GM19023 (cell line): ENCODE measurements at regions not wholly inside any gene's neighbourhood (a gene's known extent, or its start where the extent isn't known, plus 50 kb on each side); places are given as distances from the start of the nearest gene placed in this dataset.

Experiments used
- ATAC-seq: cut with Tn5 transposase; IDR thresholded peaks from one replicate; pipeline ENCODE4 v1.9.1; 2021; ENCODE audit warnings: mild to moderate bottlenecking, moderate library complexity; ENCODE audit not compliant: unreplicated experiment

- ATAC-seq, result no peak
Measured at GRCh38 chr10:70966646-70967553, 78.5 kb upstream of the PCBD1 start.

- peak; percentile 64 for ATAC-seq
Measured at GRCh38 chr10:70967591-70968587, 79.5 kb upstream of the PCBD1 start.

GRCh38 chr10:70969188-70969587, 80.8 kb upstream of the PCBD1 start:
- ATAC-seq, result no peak

- no peak for ATAC-seq
Measured at GRCh38 chr10:70970830-70971229, 82.5 kb upstream of the PCBD1 start.

GRCh38 chr10:70973275-70973674, 84.9 kb upstream of the PCBD1 start:
- no peak for ATAC-seq

GRCh38 chr10:70974351-70974901, 86.1 kb upstream of the PCBD1 start:
- no peak for ATAC-seq

- ATAC-seq, result no peak
Measured at GRCh38 chr10:70974920-70975319, 86.6 kb upstream of the PCBD1 start.

- no peak for ATAC-seq
Measured at GRCh38 chr10:70976063-70976695, 87.8 kb upstream of the PCBD1 start.

- ATAC-seq, result no peak
Measured at GRCh38 chr10:70977625-70978024, 89.3 kb upstream of the PCBD1 start.

- ATAC-seq, result no peak
Measured at GRCh38 chr10:70978181-70978580, 89.8 kb upstream of the PCBD1 start.

GRCh38 chr10:70978816-70979480, 90.6 kb upstream of the PCBD1 start:
- ATAC-seq, result no peak

GRCh38 chr10:70980687-70981086, 92.3 kb upstream of the PCBD1 start:
- no peak for ATAC-seq

GRCh38 chr10:70981171-70981836, 92.9 kb upstream of the PCBD1 start:
- ATAC-seq, result no peak

- no peak for ATAC-seq
Measured at GRCh38 chr10:70981936-70982335, 93.6 kb upstream of the PCBD1 start.

GRCh38 chr10:70982443-70982842, 94.1 kb upstream of the PCBD1 start:
- peak; percentile 54 for ATAC-seq

- no peak for ATAC-seq
Measured at GRCh38 chr10:70984986-70985722, 96.8 kb upstream of the PCBD1 start.

GRCh38 chr10:70985824-70986622, 97.7 kb upstream of the PCBD1 start:
- no peak for ATAC-seq

GRCh38 chr10:70986623-70986950, 98.2 kb upstream of the PCBD1 start:
- no peak for ATAC-seq
